HFFc6 (cell line): ENCODE measurements at regions not wholly inside any gene's neighbourhood (a gene's known extent, or its start where the extent isn't known, plus 50 kb on each side); places are given as distances from the start of the nearest gene placed in this dataset.

Source experiments
- DNase-seq: peaks from one replicate; pipeline ENCODE4 v3.0.0-alpha.2; 2018
- H3K27ac Mint-ChIP-seq: 2 replicates; pipeline ENCODE4 v1.8.0; 2020; ENCODE audit warnings: mild to moderate bottlenecking, mixed read lengths
- H3K27me3 Mint-ChIP-seq: 2 replicates; pipeline ENCODE4 v1.8.0; 2021; ENCODE audit warnings: mild to moderate bottlenecking, moderate library complexity, mixed read lengths; ENCODE audit not compliant: insufficient read depth
- H3K36me3 Mint-ChIP-seq: 2 replicates; pipeline ENCODE4 v1.8.0; 2021; ENCODE audit warnings: low read depth, mixed read lengths
- H3K4me1 Mint-ChIP-seq: 2 replicates; pipeline ENCODE4 v1.8.0; 2020; ENCODE audit warnings: low read depth, mixed read lengths
- H3K4me3 Mint-ChIP-seq: 2 replicates; pipeline ENCODE4 v1.8.0; 2020; ENCODE audit warnings: mild to moderate bottlenecking, moderate library complexity, mixed read lengths
- H3K9me3 Mint-ChIP-seq: 2 replicates; pipeline ENCODE4 v1.8.0; 2020; ENCODE audit warnings: mild to moderate bottlenecking, mixed read lengths
- TF ChIP-seq, protein P1 (sequence below): fragments of 200-600 bp; sonication (generic); IDR thresholded peaks from 2 replicates; pipeline ENCODE4 v1.5.0; 2021; ENCODE audit warnings: antibody characterized with exemption, mild to moderate bottlenecking

DNA sequence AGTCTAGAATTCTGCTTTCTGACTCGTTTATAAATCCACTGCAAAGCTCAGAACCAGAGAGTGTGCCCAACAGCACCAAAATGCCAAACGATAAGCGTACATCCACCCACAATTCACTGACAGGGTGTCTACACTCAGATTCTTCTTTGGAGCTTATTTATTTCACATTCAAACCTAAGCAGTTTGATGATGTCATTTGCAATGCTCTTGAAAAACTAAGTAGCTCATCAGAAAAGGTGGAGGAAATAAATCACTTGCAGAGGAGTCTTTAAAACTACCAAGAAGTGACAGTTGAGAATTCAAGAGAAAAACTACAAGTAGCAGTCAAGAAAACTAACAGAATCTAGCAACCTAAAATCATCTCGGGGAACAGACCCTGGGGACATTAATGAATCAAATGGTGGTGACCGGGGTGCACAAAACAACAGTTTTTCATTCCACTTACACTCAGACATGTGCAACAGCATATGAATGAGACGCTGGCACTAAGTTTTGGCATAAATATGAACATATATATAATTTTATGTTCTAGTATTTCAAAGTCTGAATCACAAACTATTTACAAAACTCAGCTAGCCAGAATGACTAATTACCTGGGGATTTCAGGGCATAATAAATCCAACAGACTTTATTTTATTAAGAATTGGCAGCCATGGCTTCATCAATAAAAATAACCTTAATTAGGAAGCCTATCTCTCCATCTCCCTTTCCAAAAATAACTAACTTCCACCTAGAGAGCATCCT is 119.4 kb downstream of the SIPA1L2 start:
- Mint-ChIP-seq H3K27me3 (no peaks in the 10 kb centered on the region), H3K27ac (no peak overlapping the region), H3K9me3 (peaks cover 62% of the 10 kb centered on the region), H3K36me3 (no peaks in the 10 kb centered on the region), H3K4me1 (no peaks in the 10 kb centered on the region), H3K4me3 (no peak overlapping the region)
- DNase-seq = no peak
- TF ChIP-seq, protein P1, sequence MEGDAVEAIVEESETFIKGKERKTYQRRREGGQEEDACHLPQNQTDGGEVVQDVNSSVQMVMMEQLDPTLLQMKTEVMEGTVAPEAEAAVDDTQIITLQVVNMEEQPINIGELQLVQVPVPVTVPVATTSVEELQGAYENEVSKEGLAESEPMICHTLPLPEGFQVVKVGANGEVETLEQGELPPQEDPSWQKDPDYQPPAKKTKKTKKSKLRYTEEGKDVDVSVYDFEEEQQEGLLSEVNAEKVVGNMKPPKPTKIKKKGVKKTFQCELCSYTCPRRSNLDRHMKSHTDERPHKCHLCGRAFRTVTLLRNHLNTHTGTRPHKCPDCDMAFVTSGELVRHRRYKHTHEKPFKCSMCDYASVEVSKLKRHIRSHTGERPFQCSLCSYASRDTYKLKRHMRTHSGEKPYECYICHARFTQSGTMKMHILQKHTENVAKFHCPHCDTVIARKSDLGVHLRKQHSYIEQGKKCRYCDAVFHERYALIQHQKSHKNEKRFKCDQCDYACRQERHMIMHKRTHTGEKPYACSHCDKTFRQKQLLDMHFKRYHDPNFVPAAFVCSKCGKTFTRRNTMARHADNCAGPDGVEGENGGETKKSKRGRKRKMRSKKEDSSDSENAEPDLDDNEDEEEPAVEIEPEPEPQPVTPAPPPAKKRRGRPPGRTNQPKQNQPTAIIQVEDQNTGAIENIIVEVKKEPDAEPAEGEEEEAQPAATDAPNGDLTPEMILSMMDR = no peak

DNA sequence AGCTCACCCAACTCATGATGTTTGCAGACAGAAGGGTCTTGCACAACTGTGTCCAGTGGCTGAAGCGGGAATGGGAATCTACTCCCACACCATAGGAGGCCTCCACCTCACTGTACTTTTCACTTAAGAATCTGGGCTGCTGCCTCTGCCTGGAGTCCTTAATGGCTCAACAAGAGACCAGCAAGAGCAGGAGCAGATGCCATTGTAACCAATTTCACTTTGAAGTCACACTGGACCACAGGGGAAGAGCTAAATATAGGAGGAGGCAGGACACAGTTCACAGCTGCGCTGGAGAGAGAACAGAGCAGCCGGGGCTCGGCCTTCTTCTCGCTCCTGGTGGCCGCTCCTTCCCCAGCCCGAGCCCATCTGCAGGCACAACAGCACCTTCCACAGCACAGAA is 120.4 kb downstream of the SIPA1L2 start:
- TF ChIP-seq, protein P1 = no peak
- DNase-seq = no peak
- Mint-ChIP-seq H3K27me3 (no peaks in the 10 kb centered on the region), H3K9me3 (peaks cover 56% of the 10 kb centered on the region), H3K4me3 (no peak overlapping the region), H3K4me1 (no peaks in the 10 kb centered on the region), H3K27ac (no peak overlapping the region), H3K36me3 (no peaks in the 10 kb centered on the region)

DNA sequence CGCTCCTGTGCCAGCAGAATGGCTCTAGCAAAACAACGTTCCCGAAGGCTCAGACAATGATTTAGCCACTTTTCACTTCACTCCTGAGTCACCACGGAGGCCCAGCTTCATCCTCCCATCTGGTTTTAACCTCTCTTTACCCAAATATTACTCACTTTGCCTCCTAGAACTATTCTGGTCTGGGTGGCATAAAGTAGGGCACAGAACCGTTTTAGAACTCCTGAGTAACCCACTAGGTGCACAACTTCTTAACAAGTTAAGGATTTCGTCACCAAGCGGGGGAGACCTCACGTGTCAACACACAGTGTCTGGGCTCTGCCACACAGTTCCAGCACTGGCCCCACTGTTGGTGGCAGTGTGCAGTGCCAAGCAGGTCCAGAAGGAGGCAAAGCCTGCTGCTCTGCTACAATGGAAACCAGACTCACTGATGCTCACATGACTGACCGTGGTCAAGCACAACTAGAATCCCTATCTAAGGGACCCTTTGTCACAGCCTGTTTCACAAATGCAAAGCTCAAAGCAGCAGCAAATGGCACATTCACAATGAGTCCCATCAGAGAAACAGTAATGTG is 121.7 kb downstream of the SIPA1L2 start:
- H3K4me1 Mint-ChIP-seq = no peaks in the 10 kb centered on the region
- H3K4me3 Mint-ChIP-seq = no peak overlapping the region
- no peaks in the 10 kb centered on the region for H3K27me3 Mint-ChIP-seq
- no peak overlapping the region for H3K27ac Mint-ChIP-seq
- TF ChIP-seq, protein P1 = no peak
- H3K9me3 Mint-ChIP-seq = peaks cover 60% of the 10 kb centered on the region
- H3K36me3 Mint-ChIP-seq = no peaks in the 10 kb centered on the region
- no peak for DNase-seq

DNA sequence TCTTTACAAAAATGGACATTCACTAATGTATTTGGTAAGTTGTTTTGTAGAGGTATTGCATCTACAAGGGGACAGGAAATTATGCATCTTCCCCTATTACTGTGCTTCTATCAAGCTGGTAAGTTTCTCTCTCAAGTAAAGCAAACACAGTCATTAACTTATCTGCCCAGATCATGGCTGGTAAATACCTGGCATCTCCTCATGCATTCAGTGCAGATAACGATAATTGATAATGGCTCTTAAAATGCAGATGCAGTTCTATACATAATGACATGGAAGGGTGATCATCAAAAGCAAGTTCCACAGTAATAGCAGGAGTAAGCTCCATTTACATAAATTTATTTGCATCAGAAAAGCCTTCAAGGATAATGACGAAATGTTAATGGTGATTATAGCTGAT is 122.4 kb downstream of the SIPA1L2 start:
- Mint-ChIP-seq H3K9me3 (peaks cover 66% of the 10 kb centered on the region), H3K4me1 (no peaks in the 10 kb centered on the region), H3K27me3 (no peaks in the 10 kb centered on the region), H3K36me3 (no peaks in the 10 kb centered on the region), H3K27ac (no peak overlapping the region), H3K4me3 (no peak overlapping the region)
- no peak for DNase-seq
- TF ChIP-seq, protein P1 = no peak

DNA sequence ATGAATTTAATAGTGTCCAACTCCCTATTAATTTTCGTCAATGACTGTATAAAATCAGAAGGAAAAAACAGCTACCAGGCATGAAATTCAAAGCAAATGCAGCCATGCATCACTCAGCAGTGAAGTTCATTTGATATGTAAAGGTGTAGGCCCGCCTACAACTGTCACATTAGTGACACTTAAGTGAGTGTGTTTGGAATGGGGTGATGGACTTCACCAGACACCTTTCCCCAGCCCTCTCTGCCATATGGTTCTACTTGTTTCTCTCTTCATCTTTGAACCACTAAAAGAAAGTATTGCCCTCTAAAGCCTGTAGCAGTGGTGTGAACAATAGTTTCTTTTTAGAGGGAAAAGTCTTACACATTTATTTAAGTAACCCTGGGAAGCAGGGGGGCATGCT is 124.0 kb downstream of the SIPA1L2 start:
- H3K9me3 Mint-ChIP-seq = peaks cover 61% of the 10 kb centered on the region
- no peak overlapping the region for H3K4me3 Mint-ChIP-seq
- H3K27ac Mint-ChIP-seq = no peak overlapping the region
- no peaks in the 10 kb centered on the region for H3K27me3 Mint-ChIP-seq
- H3K4me1 Mint-ChIP-seq = no peaks in the 10 kb centered on the region
- TF ChIP-seq, protein P1 = no peak
- no peaks in the 10 kb centered on the region for H3K36me3 Mint-ChIP-seq
- no peak for DNase-seq
